K562 (cell line): ENCODE measurements at regions not wholly inside any gene's neighbourhood (a gene's known extent, or its start where the extent isn't known, plus 50 kb on each side); places are given as distances from the start of the nearest gene placed in this dataset.

Experiments
- ATAC-seq: fragments of 200-7000 bp; cut with Tn5 transposase; 3 replicates; pipeline ENCODE4 v1.9.1; 2020; ENCODE audit warnings: moderate library complexity
- BruUV-seq: library from RNA; stranded (reverse); fragments of 400-500 nt; replicated peaks from 2 replicates; lab custom pipeline; 2021; lab: Mats Ljungman, UMichigan
- CTCF ChIA-PET: fragments of 300-600 bp; formaldehyde crosslinking; extraction: SDS; loops from one replicate; lab custom pipeline; 2021; ENCODE audit warnings: low intra/inter-chr PET ratio; lab: Yijun Ruan, JAX
- POLR2A ChIA-PET: fragments of 300-600, 350-650 bp; sonication (Branson Sonifier 250); formaldehyde crosslinking; extraction: SDS; loops from one replicate; lab custom pipeline; 2021; ENCODE audit warnings: antibody characterized with exemption, inconsistent platforms; lab: Yijun Ruan, JAX
- DNase-seq, 4 experiments: peaks; one replicate each; pipeline versions ENCODE4 v3.0.0 to v3.0.0-alpha.2; 2011 to 2018; ENCODE audit warnings: low spot score in 3 of 4, mixed read lengths in 3 of 4; ENCODE audit errors: extremely low read depth in 1 of 4
- FAIRE-seq: peaks from 2 replicates; lab custom pipeline; 2011; peaks lifted over from hg19 to GRCh38; lab: Jason Lieb, UNC
- H2AFZ ChIP-seq: 2 replicates; pipeline ENCODE4 v1.6.0; 2011; ENCODE audit warnings: low read depth, low read length, control low read depth, inconsistent platforms
- H3K27ac ChIP-seq: fragments of 200-600 bp; 3 replicates; pipeline ENCODE4 v1.8.0; 2011; ENCODE audit warnings: low read depth, mild to moderate bottlenecking, control low read depth, inconsistent platforms, low read length, moderate library complexity, mixed read lengths; ENCODE audit errors: extremely low read depth
- H3K27me3 ChIP-seq, 2 experiments: fragments of 300-600 bp in 1 of 2; 2 replicates in 1 of 2; 3 replicates in 1 of 2; pipeline versions ENCODE4 v1.6.0 to v1.8.0; 2011; ENCODE audit warnings: inconsistent platforms in 2 of 2, low read length in 2 of 2, mild to moderate bottlenecking in 1 of 2, mixed read lengths in 1 of 2, moderate library complexity in 1 of 2; ENCODE audit not compliant: control insufficient read depth in 2 of 2, insufficient read depth in 2 of 2
- H3K36me3 ChIP-seq: fragments of 300-600 bp; 3 replicates; pipeline ENCODE4 v1.8.0; 2011; ENCODE audit warnings: mild to moderate bottlenecking, low read length, inconsistent platforms; ENCODE audit not compliant: control insufficient read depth, insufficient read depth
- H3K4me1 ChIP-seq, 2 experiments: fragments of 200-600 bp in 1 of 2; replicated peaks in 1 of 2; 2 replicates in 1 of 2; 3 replicates in 1 of 2; pipeline versions ENCODE4 v1.5.1 to v1.8.0; 2011; ENCODE audit warnings: inconsistent platforms in 2 of 2, low read length in 2 of 2, mild to moderate bottlenecking in 1 of 2, mixed read lengths in 1 of 2, moderate library complexity in 1 of 2; ENCODE audit not compliant: control insufficient read depth in 2 of 2, insufficient read depth in 2 of 2
- H3K4me2 ChIP-seq: 2 replicates; pipeline ENCODE4 v1.6.1; 2011; ENCODE audit warnings: low read length, control low read depth, inconsistent platforms, mixed read lengths; ENCODE audit not compliant: insufficient read depth
- H3K4me3 ChIP-seq: fragments of 200-600 bp; sonication (generic), shearing (Covaris generic); 2 replicates; pipeline ENCODE4 v1.5.1; 2016; ENCODE audit warnings: control low read depth, inconsistent platforms
- H3K79me2 ChIP-seq: fragments of 200-600 bp; 3 replicates; pipeline ENCODE4 v1.8.0; 2011; ENCODE audit warnings: low read length, inconsistent platforms; ENCODE audit not compliant: control insufficient read depth, insufficient read depth
- H3K9ac ChIP-seq, 2 experiments: 2 replicates each; pipeline versions ENCODE4 v1.6.0 to v1.6.1; 2011; ENCODE audit warnings: low read depth in 2 of 2, low read length in 2 of 2, control low read depth in 1 of 2, inconsistent platforms in 1 of 2, mild to moderate bottlenecking in 1 of 2, mixed read lengths in 1 of 2; ENCODE audit not compliant: insufficient read depth in 1 of 2
- H3K9me1 ChIP-seq: one replicate; pipeline ENCODE4 v1.6.0; 2011; ENCODE audit warnings: inconsistent platforms, mild to moderate bottlenecking, low read length, moderate library complexity; ENCODE audit not compliant: control insufficient read depth, insufficient read depth
- H3K9me3 ChIP-seq: replicated peaks from 2 replicates; pipeline ENCODE4 v1.5.1; 2011; ENCODE audit warnings: low read depth, low read length, inconsistent platforms; ENCODE audit not compliant: control insufficient read depth, insufficient read depth
- H4K20me1 ChIP-seq: replicated peaks from 2 replicates; pipeline ENCODE4 v1.6.1; 2011; ENCODE audit warnings: low read length, inconsistent platforms, mixed read lengths; ENCODE audit not compliant: control insufficient read depth, insufficient read depth
- ETS1 ChIP-seq: conservative IDR thresholded peaks from 2 replicates; pipeline ENCODE4 v1.6.1; 2011; ENCODE audit warnings: low read depth, mild to moderate bottlenecking, low read length; ENCODE audit not compliant: control insufficient read depth
- ILF3 ChIP-seq: fragments of 450-650 bp; IDR thresholded peaks from 2 replicates; pipeline ENCODE4 v1.6.1; 2018; ENCODE audit warnings: antibody characterized with exemption, mild to moderate bottlenecking, moderate library complexity, borderline replicate concordance
- L3MBTL2 ChIP-seq: fragments of 450-650 bp; IDR thresholded peaks from 2 replicates; pipeline ENCODE4 v1.6.1; 2016; ENCODE audit warnings: mild to moderate bottlenecking, moderate library complexity
- LCOR ChIP-seq: sonication (generic); formaldehyde crosslinking; IDR thresholded peaks from 2 replicates; pipeline ENCODE4 v1.8.0; 2022; ENCODE audit warnings: mild to moderate bottlenecking, missing genetic modification reagents
- MLLT1 ChIP-seq, 2 experiments: fragments of 450-650 bp; IDR thresholded peaks; 2 replicates each; pipeline ENCODE4 v1.6.1; 2016
- POU5F1 ChIP-seq: fragments of 150-350 bp; IDR thresholded peaks from 2 replicates; pipeline ENCODE4 v1.6.1; 2014; ENCODE audit warnings: borderline replicate concordance, low read length, low read depth, mild to moderate bottlenecking; ENCODE audit not compliant: partially characterized antibody
- PTRF ChIP-seq: fragments of 450-650 bp; IDR thresholded peaks from 2 replicates; pipeline ENCODE4 v1.6.1; 2016; ENCODE audit warnings: mild to moderate bottlenecking, missing genetic modification characterization, missing compliant biosample characterization
- RBFOX2 ChIP-seq: fragments of 200-400 bp; formaldehyde crosslinking; IDR thresholded peaks from 2 replicates; pipeline ENCODE4 v1.6.1; 2017; ENCODE audit warnings: low read depth, mild to moderate bottlenecking, low read length, moderate library complexity
- SMARCE1 ChIP-seq: fragments of 450-650 bp; IDR thresholded peaks from 2 replicates; pipeline ENCODE4 v1.7.1; 2016; ENCODE audit warnings: mild to moderate bottlenecking
- TFAP4 ChIP-seq: sonication (generic); formaldehyde crosslinking; IDR thresholded peaks from 2 replicates; pipeline ENCODE4 v1.8.0; 2022; ENCODE audit warnings: missing genetic modification reagents, mild to moderate bottlenecking, moderate library complexity, borderline replicate concordance
- U2AF2 ChIP-seq: fragments of 200-400 bp; formaldehyde crosslinking; optimal IDR thresholded peaks from 2 replicates; pipeline ENCODE3; 2017; ENCODE audit warnings: low read depth, mild to moderate bottlenecking, low read length
- XRCC4 ChIP-seq: IDR thresholded peaks from one replicate; pipeline ENCODE4 v1.6.1; 2011; ENCODE audit not compliant: insufficient read depth, insufficient read length; ENCODE audit errors: extremely low read depth
- ZNF639 ChIP-seq, 2 experiments: fragments of 200-800 bp in 1 of 2; sonication (Bioruptor generic) in 1 of 2; sonication (generic) in 1 of 2; formaldehyde crosslinking in 1 of 2; IDR thresholded peaks in 1 of 2; conservative IDR thresholded peaks in 1 of 2; 2 replicates each; pipeline versions ENCODE4 v1.5.0 to v1.6.1; 2016 to 2020; ENCODE audit warnings: missing compliant biosample characterization in 1 of 2, missing genetic modification characterization in 1 of 2, missing genetic modification reagents in 1 of 2
- WGBS: fragments of 100-300 bp; shearing (Covaris generic); methylation state at CpG from one replicate; pipeline ENCODE4 v1.1.6; 2016; ENCODE audit warnings: low coverage, mixed read lengths; ENCODE audit not compliant: insufficient coverage; ENCODE audit errors: missing lambda C conversion rate; 5-methylcytosine and 5-hydroxymethylcytosine counted together
- in situ Hi-C: fragments of 300-500 bp; cut with MboI; formaldehyde crosslinking; loops from 4 replicates; pipeline ENCODE4 v1.15.0; 2018; ENCODE audit warnings: inconsistent platforms, mixed read lengths
- intact Hi-C: fragments of 100-400 bp; cut with micrococcal nuclease; formaldehyde crosslinking; loops from 2 replicates; pipeline ENCODE4 v1.14.2; 2022

- TF ChIP-seq XRCC4 = no peak
Measured at GRCh38 chr11:45361551-45361950, 75.4 kb upstream of the SYT13 start (continued).

- H4K20me1 ChIP-seq = no peaks in the 10 kb centered on the region
- peak overlapping the region; percentile 81 for H3K4me2 ChIP-seq
- H3K27ac ChIP-seq = no peak overlapping the region
- no peak; the same call in 1 of the 3 replicates for ATAC-seq
- ChIA-PET CTCF (no interaction called here), POLR2A (interaction anchor here (0.6 kb wide), 1 partner anchor 28 kb away, joined by 3 read pairs; no protein-coding TSS in a partner anchor)
- no peaks in the 10 kb centered on the region for H3K9me1 ChIP-seq
- in situ Hi-C loops = no loop called here
- H3K79me2 ChIP-seq = no peaks in the 10 kb centered on the region
- H3K36me3 ChIP-seq = no peaks in the 10 kb centered on the region
- TSS peak; percentile 80 for BruUV-seq
- WGBS = 30% methylated on average over 5 of the region's 5 CpGs
- peak overlapping the region; percentile 43 for H3K4me3 ChIP-seq
- peak overlapping the region; percentile 95 for H2AFZ ChIP-seq
- H3K27me3 ChIP-seq = no peaks in the 10 kb centered on the region; a peak in 1 of 5 replicates
- H3K4me1 ChIP-seq = peaks cover 6 to 7% of the 10 kb centered on the region in 2 experiments; a peak in 3 of 5 replicates
- H3K9ac ChIP-seq = no peak overlapping the region; a peak in 1 of 4 replicates
- no peaks in the 10 kb centered on the region for H3K9me3 ChIP-seq
- intact Hi-C loops = no loop called here
- no peak for FAIRE-seq
- no peak for DNase-seq
- TF ChIP-seq LCOR (CRISPR knock-in tag) = 0 out of 2 replicates have a peak, but pooled peaks have one; percentile 40
- TF ChIP-seq POU5F1 = no peak
- peak; percentile 8; the same call in 1 of the 2 replicates for TF ChIP-seq RBFOX2
- peak; percentile 4; the same call in 1 of the 2 replicates for TF ChIP-seq TFAP4 (CRISPR knock-in tag)
- TF ChIP-seq U2AF2 = no peak
- TF ChIP-seq L3MBTL2 = peak; percentile 5; the same call in 1 of the 2 replicates
- TF ChIP-seq ILF3 = no peak
- TF ChIP-seq SMARCE1 = no peak
- TF ChIP-seq ZNF639 (CRISPR knock-in tag; conservative IDR thresholded peaks at IDR 0.05 in 1 of 2, IDR thresholded peaks at IDR 0.05 in 1 of 2) = no peak
- TF ChIP-seq MLLT1 (IDR thresholded peaks at IDR 0.05) = no peak
- TF ChIP-seq ETS1 = no peak
- TF ChIP-seq PTRF = no peak
Measured at GRCh38 chr11:45355706-45356041, 69.5 kb upstream of the SYT13 start.
